Colonic mucosa (tissue), 4 donors: ENCODE measurements at regions not wholly inside any gene's neighbourhood (a gene's known extent, or its start where the extent isn't known, plus 50 kb on each side); places are given as distances from the start of the nearest gene placed in this dataset.

Experiments
- DNase-seq: peaks from one replicate; pipeline ENCODE4 v3.0.0-alpha.2; 2020
- H3K27ac ChIP-seq: fragments of 200-600 bp; one replicate; pipeline ENCODE4 v1.8.0; 2021
- H3K27me3 ChIP-seq: fragments of 200-600 bp; one replicate; pipeline ENCODE4 v1.8.0; 2021
- H3K36me3 ChIP-seq: fragments of 200-600 bp; one replicate; pipeline ENCODE4 v1.8.0; 2021
- H3K4me1 ChIP-seq: fragments of 200-600 bp; one replicate; pipeline ENCODE4 v1.8.0; 2021; ENCODE audit warnings: mild to moderate bottlenecking
- H3K4me3 ChIP-seq: fragments of 200-600 bp; one replicate; pipeline ENCODE4 v1.8.0; 2021
- H3K9ac ChIP-seq, 2 donors: one replicate each; pipeline ENCODE4 v1.7.0; 2013; ENCODE audit warnings: control low read depth in 2 of 2, low read depth in 2 of 2, low read length in 2 of 2
- H3K9me3 ChIP-seq: fragments of 200-600 bp; one replicate; pipeline ENCODE4 v1.8.0; 2021
- intact Hi-C: fragments of 100-400 bp; cut with DNase I; formaldehyde crosslinking; loops from one replicate; pipeline ENCODE4 v1.14.1; 2022
- TF ChIP-seq, protein P1 (sequence below): fragments of 200-600 bp; IDR thresholded peaks from one replicate; pipeline ENCODE4 v1.8.0; 2022; ENCODE audit warnings: antibody characterized with exemption, mild to moderate bottlenecking
- donor health status: healthy.
- donor health status: DM: no; HTN: no; CAD: no.
- donor health status: DM: no; HTN: no; CAD: no.

GRCh38 chr16:79856581-79856980 is 256.0 kb upstream of the MAF start:
- no peak overlapping the region for H3K27ac ChIP-seq
- no peaks in the 10 kb centered on the region for H3K36me3 ChIP-seq
- DNase-seq = no peak
- no peaks in the 10 kb centered on the region for H3K9me3 ChIP-seq
- H3K4me3 ChIP-seq = no peak overlapping the region
- H3K4me1 ChIP-seq = no peaks in the 10 kb centered on the region
- TF ChIP-seq, protein P1, sequence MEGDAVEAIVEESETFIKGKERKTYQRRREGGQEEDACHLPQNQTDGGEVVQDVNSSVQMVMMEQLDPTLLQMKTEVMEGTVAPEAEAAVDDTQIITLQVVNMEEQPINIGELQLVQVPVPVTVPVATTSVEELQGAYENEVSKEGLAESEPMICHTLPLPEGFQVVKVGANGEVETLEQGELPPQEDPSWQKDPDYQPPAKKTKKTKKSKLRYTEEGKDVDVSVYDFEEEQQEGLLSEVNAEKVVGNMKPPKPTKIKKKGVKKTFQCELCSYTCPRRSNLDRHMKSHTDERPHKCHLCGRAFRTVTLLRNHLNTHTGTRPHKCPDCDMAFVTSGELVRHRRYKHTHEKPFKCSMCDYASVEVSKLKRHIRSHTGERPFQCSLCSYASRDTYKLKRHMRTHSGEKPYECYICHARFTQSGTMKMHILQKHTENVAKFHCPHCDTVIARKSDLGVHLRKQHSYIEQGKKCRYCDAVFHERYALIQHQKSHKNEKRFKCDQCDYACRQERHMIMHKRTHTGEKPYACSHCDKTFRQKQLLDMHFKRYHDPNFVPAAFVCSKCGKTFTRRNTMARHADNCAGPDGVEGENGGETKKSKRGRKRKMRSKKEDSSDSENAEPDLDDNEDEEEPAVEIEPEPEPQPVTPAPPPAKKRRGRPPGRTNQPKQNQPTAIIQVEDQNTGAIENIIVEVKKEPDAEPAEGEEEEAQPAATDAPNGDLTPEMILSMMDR = no peak
- no peaks in the 10 kb centered on the region for H3K27me3 ChIP-seq
- H3K9ac ChIP-seq = no peak overlapping the region
- intact Hi-C loops = no loop called here

- Histone ChIP-seq H3K9ac (no peak overlapping the region), H3K9me3 (no peaks in the 10 kb centered on the region), H3K27me3 (no peaks in the 10 kb centered on the region), H3K4me3 (no peak overlapping the region), H3K27ac (no peak overlapping the region), H3K4me1 (no peaks in the 10 kb centered on the region), H3K36me3 (no peaks in the 10 kb centered on the region)
- TF ChIP-seq, protein P1 = no peak
- no peak for DNase-seq
- intact Hi-C loops = no loop called here
Measured at GRCh38 chr16:79850348-79850747, 249.8 kb upstream of the MAF start.

GRCh38 chr16:79849119-79849518 is 248.6 kb upstream of the MAF start:
- TF ChIP-seq, protein P1 = no peak
- no peak overlapping the region for H3K9ac ChIP-seq
- no peaks in the 10 kb centered on the region for H3K27me3 ChIP-seq
- H3K9me3 ChIP-seq = no peaks in the 10 kb centered on the region
- no peak overlapping the region for H3K27ac ChIP-seq
- no peak overlapping the region for H3K4me3 ChIP-seq
- no peak for DNase-seq
- H3K4me1 ChIP-seq = no peaks in the 10 kb centered on the region
- no peaks in the 10 kb centered on the region for H3K36me3 ChIP-seq
- intact Hi-C loops = no loop called here

GRCh38 chr16:79848719-79849118 is 248.2 kb upstream of the MAF start:
- no peak for DNase-seq

DNA sequence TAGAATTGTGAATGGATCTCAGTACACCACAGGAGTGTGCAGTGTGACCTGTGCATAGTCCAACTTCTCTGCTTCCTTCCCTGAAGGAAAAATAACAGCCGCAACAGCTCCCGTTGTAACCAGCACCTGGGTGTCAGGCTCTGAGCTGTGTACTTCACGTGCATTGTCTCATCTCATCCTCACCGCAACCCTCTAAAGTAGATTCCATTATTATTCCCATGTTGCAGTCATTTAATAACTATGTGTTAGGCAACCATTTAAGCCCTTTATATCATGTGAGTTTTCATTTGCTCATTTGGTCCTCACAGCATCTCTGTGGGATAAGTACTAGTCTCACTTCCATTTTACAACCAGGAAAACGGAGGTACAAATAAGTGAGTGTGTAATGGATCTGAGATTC is 247.0 kb upstream of the MAF start:
- Histone ChIP-seq H3K9ac (no peak overlapping the region), H3K36me3 (no peaks in the 10 kb centered on the region), H3K4me3 (no peak overlapping the region), H3K27me3 (no peaks in the 10 kb centered on the region), H3K27ac (no peak overlapping the region), H3K9me3 (no peaks in the 10 kb centered on the region), H3K4me1 (no peaks in the 10 kb centered on the region)
- no peak for DNase-seq
- TF ChIP-seq, protein P1 = no peak
- intact Hi-C loops = no loop called here

More at GRCh38 chr16:79848719-79849118, 248.2 kb upstream of the MAF start:
- Histone ChIP-seq H3K36me3 (no peaks in the 10 kb centered on the region), H3K4me3 (no peak overlapping the region), H3K9ac (no peak overlapping the region), H3K27ac (no peak overlapping the region), H3K27me3 (no peaks in the 10 kb centered on the region), H3K9me3 (no peaks in the 10 kb centered on the region), H3K4me1 (no peaks in the 10 kb centered on the region)
- intact Hi-C loops = no loop called here
- TF ChIP-seq, protein P1 = no peak

GRCh38 chr16:79847101-79847500 is 246.6 kb upstream of the MAF start:
- no peaks in the 10 kb centered on the region for H3K27me3 ChIP-seq
- no peak overlapping the region for H3K27ac ChIP-seq
- H3K4me3 ChIP-seq = no peak overlapping the region
- intact Hi-C loops = no loop called here
- TF ChIP-seq, protein P1 = no peak
- no peak for DNase-seq
- H3K36me3 ChIP-seq = no peaks in the 10 kb centered on the region
- H3K4me1 ChIP-seq = no peaks in the 10 kb centered on the region
- no peak overlapping the region for H3K9ac ChIP-seq
- no peaks in the 10 kb centered on the region for H3K9me3 ChIP-seq
